Kidney glomerular epithelial cell (primary cell): ENCODE measurements at regions not wholly inside any gene's neighbourhood (a gene's known extent, or its start where the extent isn't known, plus 50 kb on each side); places are given as distances from the start of the nearest gene placed in this dataset.
"Not testable (repeated sequence)": the region's sequence is repeated elsewhere in the genome, so short reads cannot be mapped to it uniquely, and the experiment has no call there.

Experiments used
- DNase-seq: peaks from one replicate; lab custom pipeline; 2025; lab: John Stamatoyannopoulos, UW

DNA sequence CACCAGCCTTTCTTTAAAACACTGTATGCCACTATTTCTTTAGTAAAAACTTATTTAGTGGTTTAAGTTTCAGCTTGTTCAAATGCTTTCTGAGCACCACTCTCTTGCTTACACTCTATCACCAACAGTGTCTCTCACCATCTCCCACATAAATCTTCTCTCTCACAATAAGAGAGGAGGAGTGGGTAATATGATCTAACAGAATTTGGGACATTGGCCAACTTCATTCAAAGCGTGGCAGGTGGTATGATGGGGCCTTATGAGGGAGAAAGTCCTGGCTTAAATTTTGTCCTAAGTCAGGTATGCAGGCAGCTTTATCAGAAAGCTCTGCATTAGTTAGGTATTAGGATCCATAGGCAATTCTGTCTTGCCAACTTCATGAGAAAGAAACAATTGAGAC, 1132.5 kb downstream of the TUSC7 start:
- DNase-seq = no peak

DNA sequence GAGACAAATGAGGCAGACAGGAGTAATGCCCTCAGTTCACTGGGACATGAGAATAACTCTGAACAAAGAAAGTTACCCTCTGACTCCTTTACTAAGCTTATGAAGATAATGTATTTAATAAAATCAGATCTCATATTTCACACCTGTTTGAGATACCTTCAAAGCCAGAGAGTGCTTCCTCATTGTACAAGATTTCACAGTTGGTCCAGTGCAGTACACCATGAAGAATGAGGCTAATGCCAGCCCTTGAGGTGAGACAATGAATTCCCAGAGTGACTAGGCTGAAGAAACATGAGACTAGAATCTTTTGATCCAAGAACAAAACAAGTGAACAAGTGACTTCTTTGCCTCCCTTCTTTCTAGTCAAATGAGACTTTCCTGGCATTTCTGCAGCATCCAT, 1133.8 kb downstream of the TUSC7 start:
- DNase-seq = no peak

DNA sequence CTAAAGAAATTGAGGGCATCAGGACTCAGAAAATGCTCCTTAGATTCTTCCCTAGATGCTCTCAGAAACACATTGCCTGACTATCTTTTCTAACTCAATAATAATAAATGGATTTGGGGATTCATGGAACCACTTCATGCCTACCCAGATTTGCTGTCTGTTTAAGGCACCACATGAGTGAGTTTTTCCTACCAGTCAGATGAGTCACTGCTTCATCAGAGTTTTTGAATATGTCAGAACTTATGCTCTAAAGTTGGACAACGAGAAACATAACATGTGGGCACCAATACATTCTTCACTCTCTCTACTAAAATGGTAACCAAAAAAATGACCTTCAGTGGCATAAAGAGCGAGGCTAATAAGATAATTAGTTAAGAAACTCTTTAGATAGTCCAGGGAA, 1135.1 kb downstream of the TUSC7 start:
- DNase-seq = no peak

DNA sequence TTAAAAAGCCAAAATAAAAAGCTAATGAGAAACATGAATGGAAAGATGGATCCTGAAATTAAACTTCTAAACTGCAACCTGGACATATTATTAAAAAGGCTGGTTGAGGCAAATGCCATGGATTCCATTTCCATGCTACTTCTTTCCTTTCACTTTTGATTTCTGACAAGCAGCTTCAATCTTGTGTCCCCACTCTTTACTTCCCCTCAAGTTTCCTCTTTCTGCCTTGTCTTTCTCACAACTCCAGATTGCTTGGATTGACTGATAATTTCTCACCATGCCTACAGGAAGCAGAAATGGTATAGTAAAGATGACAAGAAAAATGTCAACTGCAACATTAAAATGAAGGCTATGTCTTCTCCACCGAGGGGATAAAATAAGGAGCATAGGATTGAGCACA, 1136.7 kb downstream of the TUSC7 start:
- no peak for DNase-seq

DNA sequence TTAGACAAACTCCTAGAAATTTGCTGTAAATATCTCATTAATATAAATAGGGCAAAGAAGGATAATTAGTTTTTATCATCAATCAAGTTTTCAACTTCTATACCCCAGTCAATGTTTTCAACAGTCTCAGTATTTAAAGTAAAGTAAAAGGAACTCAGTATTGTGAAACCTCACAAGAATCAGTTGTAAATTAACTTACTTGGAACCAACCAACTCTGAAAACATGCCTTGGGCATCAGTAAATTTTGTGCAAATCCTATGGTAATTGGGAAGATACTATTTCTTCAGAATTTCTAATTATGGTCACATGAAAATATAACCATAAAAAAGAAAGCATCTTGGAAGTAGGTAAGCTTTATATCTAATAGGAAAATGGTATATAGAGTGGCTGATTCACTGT, 1139.0 kb downstream of the TUSC7 start:
- DNase-seq = no peak

DNA sequence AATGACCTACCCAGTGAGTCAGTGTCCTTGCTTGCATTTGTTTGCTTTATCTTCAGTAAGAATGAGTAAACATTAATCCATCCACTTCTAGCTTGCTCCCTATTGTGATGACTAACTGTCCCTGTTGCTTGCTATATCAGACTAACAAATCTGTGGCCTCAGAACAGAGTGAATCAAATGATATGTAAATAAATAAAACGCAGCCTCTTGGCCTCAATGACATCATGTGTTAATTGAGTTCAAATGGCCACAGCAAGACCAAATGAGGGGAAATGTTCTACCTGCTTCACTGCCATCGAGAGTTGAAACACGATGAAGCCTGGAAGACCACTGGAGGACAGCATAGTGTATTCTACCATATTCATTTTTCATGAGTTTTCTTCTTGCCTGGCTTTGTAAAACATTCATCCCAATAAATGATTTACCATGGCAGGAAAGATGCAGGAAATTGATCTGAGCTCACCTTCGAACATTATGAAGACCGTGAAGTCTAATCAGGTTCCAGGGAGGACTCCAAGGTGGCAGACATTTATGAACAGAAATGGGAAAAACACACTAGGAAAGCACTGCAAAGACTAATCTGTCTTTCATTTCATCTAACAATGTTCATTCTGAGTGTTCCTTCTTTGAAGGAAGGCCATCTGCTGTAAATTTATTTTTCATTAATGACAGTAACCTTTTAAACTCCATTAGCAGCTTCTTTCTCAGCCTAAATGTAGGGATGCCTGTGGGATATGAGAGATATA, 1144.5 kb downstream of the TUSC7 start:
- peak; percentile 87 for DNase-seq

DNA sequence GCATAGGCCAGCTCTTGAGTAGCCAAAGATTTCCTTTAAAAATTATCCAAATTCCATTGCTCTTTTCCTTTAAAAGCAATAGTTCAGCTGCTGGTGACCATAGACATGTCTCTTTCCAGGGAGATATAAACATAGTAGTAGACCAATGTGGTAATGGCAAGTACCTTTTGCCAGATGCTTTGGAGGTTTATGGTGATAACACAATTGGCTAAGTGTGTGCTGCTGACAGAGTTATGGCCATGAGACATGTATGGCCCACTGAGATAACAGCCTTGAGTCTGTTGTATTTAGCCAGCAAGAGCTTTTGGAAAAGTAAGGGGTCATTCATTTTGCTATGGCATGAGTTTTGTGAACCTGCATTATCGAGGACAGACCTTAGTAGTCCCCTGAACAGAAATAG, 1146.8 kb downstream of the TUSC7 start:
- DNase-seq = no peak

DNA sequence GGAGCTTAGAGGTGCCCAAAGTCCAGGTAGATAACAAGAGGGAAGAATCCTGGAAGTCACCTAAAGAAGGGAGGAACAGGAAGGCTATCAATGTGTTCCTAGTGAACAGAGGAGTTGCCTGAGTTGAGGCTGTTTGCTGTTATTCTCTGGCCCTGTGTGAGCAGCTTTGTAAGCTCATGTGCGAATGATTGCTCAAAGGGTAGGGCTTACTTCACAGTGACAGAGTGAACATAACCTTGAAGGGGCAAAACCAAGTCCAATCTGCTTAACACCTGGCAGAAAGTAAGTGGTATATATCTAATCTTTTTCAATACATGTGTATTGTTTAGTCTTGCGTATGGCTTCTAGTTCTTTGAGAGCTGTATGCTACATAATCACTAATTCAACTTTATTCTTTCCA, 1153.6 kb downstream of the TUSC7 start:
- no peak for DNase-seq

DNA sequence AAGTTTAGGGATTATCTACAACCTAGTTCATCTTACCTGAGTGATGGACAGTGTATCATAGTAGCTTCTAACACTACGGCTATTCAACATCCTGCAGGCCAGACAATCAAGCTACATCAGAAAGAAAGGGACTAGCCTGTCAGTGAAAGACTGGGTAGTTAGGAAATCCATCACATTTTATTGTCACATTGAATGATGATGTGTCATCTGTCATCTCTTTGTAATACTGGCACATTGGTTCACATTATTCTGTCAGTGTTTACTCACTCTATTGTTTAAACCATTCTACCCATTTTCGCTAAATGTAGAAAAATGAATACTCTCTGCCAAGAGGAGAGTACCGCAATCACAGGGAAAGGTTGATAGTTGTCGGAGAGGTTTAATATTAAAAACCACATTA, 1155.8 kb downstream of the TUSC7 start:
- DNase-seq = no peak

DNA sequence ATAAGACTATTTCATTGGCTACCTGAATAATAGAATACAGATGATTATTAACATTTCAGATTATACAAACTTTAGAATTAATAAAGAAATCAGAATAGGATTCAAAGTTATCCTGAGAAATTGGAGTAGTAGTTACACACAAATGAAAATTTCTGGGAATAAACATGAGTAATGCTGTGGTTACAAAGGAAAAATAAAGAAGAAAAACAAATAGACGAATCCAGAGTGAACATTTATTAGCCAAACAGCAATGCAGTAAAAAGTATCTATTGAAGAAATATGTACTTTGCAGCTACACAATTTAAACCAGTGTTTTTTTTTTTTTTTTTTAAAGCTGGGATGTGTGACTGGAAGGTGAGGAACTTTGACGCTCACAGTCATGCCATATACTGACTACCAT, 1159.2 kb downstream of the TUSC7 start:
- no peak for DNase-seq

DNA sequence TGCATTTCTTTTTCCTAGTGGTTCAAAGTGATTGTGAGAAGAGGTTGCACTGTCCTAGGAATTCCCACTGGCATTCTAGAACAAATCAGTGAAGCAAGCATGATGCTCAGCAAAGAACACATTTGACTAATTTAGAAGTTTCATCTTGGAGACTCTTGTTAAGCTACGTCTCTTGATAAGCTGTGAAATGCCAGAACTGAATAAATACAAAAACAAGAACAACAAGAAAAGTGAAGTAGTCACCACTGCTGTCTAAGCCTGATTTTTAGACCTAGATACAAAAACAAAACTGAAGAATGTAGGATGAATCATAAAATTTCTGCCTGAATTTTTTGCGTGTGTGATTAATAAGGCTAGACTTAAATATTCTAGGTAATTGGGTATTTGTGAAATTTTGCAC, 1162.4 kb downstream of the TUSC7 start:
- peak; percentile 28 for DNase-seq

DNA sequence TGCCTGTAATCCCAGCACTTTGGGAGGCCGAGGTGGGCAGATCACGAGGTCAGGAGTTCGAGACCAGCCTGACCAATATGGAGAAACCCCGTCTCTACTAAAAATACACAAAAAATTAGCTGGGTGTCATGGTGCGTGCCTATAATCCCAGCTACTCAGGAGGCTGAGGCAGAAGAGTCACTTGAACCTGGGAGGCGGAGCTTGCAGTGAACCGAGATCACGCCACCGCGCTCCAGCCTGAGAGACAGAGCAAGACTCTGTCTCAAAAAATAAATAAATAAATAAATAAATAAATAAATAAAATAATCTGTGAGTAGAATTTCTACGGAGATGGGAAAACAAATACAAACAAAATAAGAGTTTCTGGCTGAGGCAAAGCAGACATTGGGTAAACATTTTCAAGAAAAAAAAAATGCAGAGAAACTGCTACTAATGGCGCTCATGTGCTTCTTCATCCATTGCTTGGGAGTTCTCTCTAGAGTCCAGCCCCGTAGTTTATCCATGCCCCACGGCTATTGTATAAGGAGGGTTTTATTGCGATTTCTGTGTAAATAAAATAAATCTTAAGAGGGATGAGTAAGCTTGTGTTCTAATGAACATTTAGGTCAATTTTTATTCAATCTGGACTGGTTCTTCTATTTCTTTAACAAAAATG, 1161.9 kb downstream of the IGSF11 start:
- not testable (repeated sequence) for DNase-seq

DNA sequence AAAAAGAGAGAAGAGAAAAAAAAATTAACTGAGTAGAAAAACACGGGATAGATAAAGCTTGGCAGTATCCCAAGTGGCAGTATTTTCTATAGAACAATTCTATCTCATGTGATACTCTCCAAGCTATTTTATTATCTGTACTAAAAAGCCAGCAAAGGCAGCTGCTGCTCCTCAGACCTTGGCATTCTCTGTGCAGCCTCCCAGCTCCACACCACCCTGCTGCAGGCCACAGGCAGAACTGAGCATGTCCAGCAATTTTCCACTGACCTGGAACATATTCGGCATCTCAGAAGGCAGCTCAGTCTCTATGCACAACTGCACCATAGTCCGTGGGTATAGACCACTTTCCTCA, 1161.4 kb downstream of the IGSF11 start:
- DNase-seq = peak; percentile 28

DNA sequence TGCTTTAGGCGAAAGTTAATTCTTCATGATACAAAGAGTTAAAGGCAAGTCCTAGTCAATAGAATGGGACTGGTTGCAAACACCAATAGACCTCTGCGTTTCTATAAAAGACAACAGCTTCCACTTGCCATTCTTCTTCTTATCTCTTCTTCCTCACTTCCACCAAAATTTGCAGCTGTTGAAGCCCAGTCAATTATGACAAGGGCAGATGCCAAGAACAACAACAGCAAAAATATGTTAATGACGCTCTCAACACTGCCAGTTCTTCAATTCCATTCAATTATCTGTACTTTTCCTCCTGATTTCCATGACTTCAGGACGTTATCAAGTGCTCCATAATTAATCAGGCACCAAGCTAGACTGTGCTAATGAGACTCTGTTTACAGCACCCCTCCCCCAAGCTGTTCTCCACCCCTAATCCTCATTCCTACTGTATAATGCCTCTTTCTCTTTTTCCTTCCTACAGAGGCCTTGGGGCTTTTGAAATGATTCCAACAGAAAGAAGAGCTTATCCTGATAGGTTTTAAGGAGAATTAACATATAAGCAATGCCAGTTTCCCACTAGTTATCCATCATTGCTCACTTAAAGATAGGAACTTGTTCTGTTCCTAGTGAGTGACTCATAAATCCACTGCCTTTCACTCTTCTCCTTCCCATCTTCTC, 1160.5 kb downstream of the IGSF11 start:
- no peak for DNase-seq

DNA sequence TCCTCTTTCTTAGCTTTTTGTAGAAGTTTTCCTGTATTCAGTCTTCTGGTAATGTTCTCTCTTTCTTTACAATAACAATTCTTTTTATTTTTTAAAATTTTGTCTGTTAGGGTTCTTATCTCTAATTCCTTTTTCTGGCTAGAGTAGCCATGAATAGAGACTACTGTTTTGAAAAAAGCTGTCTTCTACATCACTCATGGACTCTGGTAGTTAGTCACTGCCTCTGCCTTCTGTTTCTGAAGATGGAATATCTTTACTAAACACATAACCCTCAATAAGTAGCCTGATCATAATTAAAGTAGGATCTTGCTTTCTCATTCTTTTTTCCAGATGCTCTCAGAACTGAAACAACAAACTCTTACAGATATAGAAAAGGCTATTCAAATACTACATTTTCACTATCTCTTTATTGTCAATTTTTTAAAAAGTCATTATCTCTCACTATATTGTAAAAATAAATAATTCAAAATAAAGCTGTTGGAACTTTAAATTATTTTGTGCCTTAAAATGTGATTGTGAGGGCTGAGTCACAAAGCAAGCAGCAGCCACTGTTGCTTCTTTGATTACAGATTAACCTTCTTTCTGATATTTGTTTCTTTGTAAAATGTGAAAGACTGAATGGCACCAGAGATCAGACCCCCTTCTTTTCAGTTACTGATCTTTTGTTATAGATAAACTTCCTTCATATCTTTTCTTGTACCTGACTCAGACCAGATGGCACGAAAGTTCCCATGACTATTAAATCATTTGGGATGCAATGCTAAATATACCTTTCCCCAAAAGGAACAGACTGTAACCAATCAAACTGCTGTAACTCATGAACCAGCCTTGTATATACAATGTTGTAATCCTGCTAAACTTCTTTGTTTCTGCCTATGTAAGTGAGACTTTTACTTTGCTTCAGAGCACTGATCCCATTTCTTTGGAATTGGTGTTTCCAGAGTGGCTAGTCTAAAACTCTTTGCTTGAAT, 1159.5 kb downstream of the IGSF11 start:
- DNase-seq = peak; percentile 53

DNA sequence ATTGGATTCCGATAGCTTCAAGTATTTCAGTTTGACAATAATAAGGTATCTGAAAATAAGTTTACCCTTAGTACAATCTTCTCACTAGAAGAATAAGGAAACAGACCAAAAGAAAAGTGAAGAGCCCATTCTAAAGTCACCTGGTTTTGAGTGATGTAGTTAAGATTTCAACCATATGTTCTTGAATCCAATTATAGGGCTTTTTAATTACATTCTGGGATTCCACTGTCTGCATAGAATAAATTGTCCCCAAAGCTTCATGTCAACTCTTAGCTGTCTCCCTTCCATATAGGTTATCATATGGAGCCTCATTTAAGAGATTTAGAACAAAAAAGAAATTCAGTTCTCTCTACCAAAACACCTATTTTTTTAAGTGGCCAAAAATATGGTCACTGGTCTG, 1158.8 kb downstream of the IGSF11 start:
- no peak for DNase-seq

DNA sequence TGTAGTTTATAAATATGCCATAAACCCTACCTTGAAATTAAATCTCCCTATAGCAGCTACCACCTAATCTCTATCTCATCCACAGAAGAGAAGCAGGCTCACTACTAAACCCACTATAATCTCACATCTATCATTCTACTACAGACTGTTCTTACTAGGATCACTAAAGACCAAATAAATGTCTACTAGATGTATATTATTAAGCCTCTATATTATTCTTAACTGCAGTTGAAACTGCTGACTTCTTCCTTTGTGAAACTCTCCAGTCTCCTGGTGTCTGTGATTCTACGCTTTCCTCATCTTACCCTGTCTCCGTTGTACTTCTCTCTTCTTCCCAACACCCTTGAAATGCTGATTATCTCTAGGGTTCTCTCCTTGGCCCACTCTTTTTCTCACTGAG, 1154.0 kb downstream of the IGSF11 start:
- no peak for DNase-seq

DNA sequence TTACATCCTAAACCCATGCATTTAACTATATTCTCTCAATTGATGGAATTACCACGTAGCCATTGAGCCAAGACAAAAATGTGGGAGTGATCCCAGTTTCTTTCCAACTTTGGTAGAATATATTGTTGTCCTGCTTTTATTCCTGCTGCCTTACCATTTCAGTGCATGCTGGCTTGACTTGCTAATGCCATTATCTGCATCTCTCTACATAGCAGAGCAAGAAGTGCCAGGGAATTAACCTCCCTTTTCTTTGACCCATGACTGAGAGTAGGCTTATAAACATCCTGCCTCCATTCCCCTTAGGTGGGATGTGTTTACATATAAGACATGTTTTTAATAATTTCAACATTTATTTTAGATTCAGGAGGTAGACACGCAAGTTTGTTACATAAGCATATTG, 1153.4 kb downstream of the IGSF11 start:
- DNase-seq = no peak

DNA sequence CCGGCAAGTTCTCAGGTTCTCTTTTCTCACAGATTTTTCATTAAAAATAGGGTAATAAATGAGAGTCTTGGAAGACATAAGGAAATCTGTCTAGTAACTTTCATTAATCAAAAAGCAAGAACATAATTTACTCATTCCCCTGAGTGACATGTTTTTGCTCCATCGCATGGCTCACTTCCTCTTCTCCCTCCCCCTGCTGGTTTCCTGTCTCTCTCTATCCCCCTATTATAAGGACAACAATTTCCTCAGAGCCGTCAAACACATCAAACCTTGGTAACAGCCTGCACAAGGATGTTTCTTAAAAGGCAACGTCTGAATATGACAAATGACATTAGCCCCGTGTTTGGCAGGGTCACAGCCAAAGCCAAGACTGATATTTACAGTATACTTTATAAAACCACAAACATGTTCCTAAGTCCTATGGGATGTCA, 1149.6 kb downstream of the IGSF11 start:
- DNase-seq = peak; percentile 15

DNA sequence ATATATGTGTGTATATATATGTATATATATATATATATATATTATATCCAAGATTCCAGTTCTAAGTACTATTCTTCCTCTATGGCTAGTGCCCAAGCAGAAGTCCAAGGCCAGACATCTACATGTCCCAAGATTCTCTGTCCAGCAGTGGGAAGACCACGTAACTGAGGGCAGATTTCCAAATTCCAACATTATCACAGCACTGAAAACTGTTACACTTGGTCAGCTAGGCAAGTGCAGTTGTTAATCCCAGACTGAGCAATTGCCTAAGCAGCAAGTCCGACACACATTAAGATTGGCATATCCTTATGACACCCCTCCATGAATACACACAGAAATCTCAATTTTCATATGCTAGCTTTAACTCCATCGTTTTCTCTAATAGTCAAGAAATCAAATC, 1148.5 kb downstream of the IGSF11 start:
- no peak for DNase-seq

DNA sequence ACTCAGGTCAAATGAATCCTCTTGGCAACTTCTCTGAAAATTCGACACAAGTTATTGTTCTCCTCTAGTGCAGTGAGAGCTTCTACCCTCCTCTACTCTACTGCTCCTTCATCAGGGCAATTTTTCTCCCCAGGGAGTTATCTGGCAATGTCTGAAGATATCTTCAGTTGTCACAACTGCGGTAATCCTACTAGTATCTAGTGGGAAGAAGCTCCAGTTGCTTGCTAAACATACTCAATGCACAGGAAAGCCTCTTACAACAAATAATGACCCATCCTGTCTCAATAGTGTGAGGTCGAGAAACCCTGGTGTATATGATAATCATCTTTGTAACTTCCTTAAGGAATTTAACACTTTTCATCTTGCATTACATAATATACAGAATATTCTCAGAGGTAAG, 1147.6 kb downstream of the IGSF11 start:
- no peak for DNase-seq

DNA sequence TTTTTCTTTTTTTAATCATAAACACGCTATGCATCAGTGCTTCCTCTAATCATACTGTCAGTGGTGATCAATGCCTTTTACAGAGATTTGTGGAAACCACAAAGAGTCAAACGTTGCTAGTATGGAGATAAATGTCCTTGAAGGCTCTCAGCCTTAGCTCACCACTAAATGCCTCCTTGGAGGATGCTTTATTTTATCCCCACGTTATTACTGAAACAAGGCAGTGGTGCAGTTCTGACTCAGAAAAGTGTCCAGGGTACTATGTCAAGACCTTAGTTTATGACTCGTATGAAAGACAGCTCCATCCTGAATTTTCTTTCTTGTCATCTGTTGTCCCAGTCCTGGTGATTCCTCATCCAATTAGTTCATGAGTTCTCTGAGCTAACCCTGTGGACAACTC, 1146.7 kb downstream of the IGSF11 start:
- peak; percentile 51 for DNase-seq
